Endothelial cell of umbilical vein (primary cell): ENCODE measurements at regions not wholly inside any gene's neighbourhood (a gene's known extent, or its start where the extent isn't known, plus 50 kb on each side); places are given as distances from the start of the nearest gene placed in this dataset.

Experiments used
- BruUV-seq: library from RNA; stranded (reverse); fragments of 400-500 nt; replicated peaks from 2 replicates; lab custom pipeline; 2021; lab: Mats Ljungman, UMichigan
- CTCF ChIA-PET: fragments of 300-600, 350-600 bp; sonication (Branson Sonifier 250); formaldehyde crosslinking; loops from one replicate; lab custom pipeline; 2021; ENCODE audit warnings: antibody characterized with exemption, inconsistent platforms; lab: Charles Lee
- POLR2A ChIA-PET: fragments of 300-600, 350-600 bp; sonication (Branson Sonifier 250); formaldehyde crosslinking; loops from one replicate; lab custom pipeline; 2021; ENCODE audit warnings: antibody characterized with exemption, inconsistent platforms; lab: Charles Lee
- DNase-seq: peaks from one replicate; pipeline ENCODE4 v3.0.0-alpha.2; 2011; ENCODE audit warnings: low read depth, low spot score
- FAIRE-seq: peaks from 2 replicates; lab custom pipeline; 2011; peaks lifted over from hg19 to GRCh38; lab: Jason Lieb, UNC
- H2AFZ ChIP-seq: 2 replicates; pipeline ENCODE4 v1.6.0; 2012; ENCODE audit warnings: low read depth, low read length, control low read depth, inconsistent platforms
- H3K27ac ChIP-seq: 2 replicates; pipeline ENCODE4 v1.5.1; 2011; ENCODE audit warnings: low read depth, mild to moderate bottlenecking, control low read depth, low read length, moderate library complexity; ENCODE audit not compliant: insufficient read depth
- H3K27me3 ChIP-seq, 2 experiments: 2 replicates each; pipeline versions ENCODE4 v1.6.0 to v1.6.1; 2011; ENCODE audit warnings: low read length in 2 of 2, mixed read lengths in 1 of 2; ENCODE audit not compliant: control insufficient read depth in 2 of 2, insufficient read depth in 2 of 2
- H3K36me3 ChIP-seq, 2 experiments: 2 replicates in 1 of 2; 3 replicates in 1 of 2; pipeline ENCODE4 v1.5.1; 2011; ENCODE audit warnings: low read length in 2 of 2, mild to moderate bottlenecking in 1 of 2, moderate library complexity in 1 of 2; ENCODE audit not compliant: control insufficient read depth in 2 of 2, insufficient read depth in 2 of 2; ENCODE audit errors: extremely low read depth in 1 of 2
- H3K4me1 ChIP-seq: 3 replicates; pipeline ENCODE4 v1.5.1; 2011; ENCODE audit warnings: mild to moderate bottlenecking, low read length; ENCODE audit not compliant: control insufficient read depth, insufficient read depth; ENCODE audit errors: extremely low read depth
- H3K4me2 ChIP-seq: 2 replicates; pipeline ENCODE4 v1.6.1; 2011; ENCODE audit warnings: low read length, control low read depth, mixed read lengths; ENCODE audit not compliant: insufficient read depth
- H3K4me3 ChIP-seq, 3 experiments: fragments of 200-600 bp in 1 of 3; sonication (generic), shearing (Covaris generic) in 1 of 3; replicated peaks in 1 of 3; 2 replicates each; pipeline ENCODE4 v1.5.1; 2011 to 2016; ENCODE audit warnings: control low read depth in 3 of 3, low read length in 3 of 3, mild to moderate bottlenecking in 2 of 3, inconsistent platforms in 1 of 3, low read depth in 1 of 3, moderate library complexity in 1 of 3; ENCODE audit not compliant: insufficient read depth in 1 of 3
- H3K79me2 ChIP-seq: 2 replicates; pipeline ENCODE4 v1.6.0; 2012; ENCODE audit warnings: low read length, inconsistent platforms; ENCODE audit not compliant: control insufficient read depth, insufficient read depth
- H3K9ac ChIP-seq: replicated peaks from 2 replicates; pipeline ENCODE3; 2011; ENCODE audit warnings: low read length, control low read depth; ENCODE audit not compliant: insufficient read depth; ENCODE audit errors: extremely low read depth
- H3K9me1 ChIP-seq: replicated peaks from 3 replicates; pipeline ENCODE4 v1.6.0; 2011; ENCODE audit warnings: mild to moderate bottlenecking, low read length; ENCODE audit not compliant: control insufficient read depth, insufficient read depth; ENCODE audit errors: extremely low read depth
- H3K9me3 ChIP-seq: replicated peaks from 2 replicates; pipeline ENCODE4 v1.5.1; 2012; ENCODE audit warnings: low read length, inconsistent platforms; ENCODE audit not compliant: control insufficient read depth, insufficient read depth
- H4K20me1 ChIP-seq: replicated peaks from 2 replicates; pipeline ENCODE3; 2011; ENCODE audit warnings: mild to moderate bottlenecking, low read length; ENCODE audit not compliant: control insufficient read depth, insufficient read depth; ENCODE audit errors: extremely low read depth
- CTCF ChIP-seq, 2 donors: IDR thresholded peaks; 1 replicate in 1 of 2; 2 replicates in 1 of 2; pipeline ENCODE4 v1.5.1; 2011; ENCODE audit warnings: low read length in 2 of 2, mild to moderate bottlenecking in 2 of 2, moderate library complexity in 2 of 2, control low read depth in 1 of 2, inconsistent platforms in 1 of 2, low read depth in 1 of 2; ENCODE audit not compliant: insufficient read depth in 1 of 2; ENCODE audit errors: extremely low read depth in 1 of 2
- EZH2 ChIP-seq: IDR thresholded peaks from 2 replicates; pipeline ENCODE4 v1.6.1; 2012; ENCODE audit warnings: borderline replicate concordance, low read depth, mild to moderate bottlenecking, moderate library complexity, low read length, inconsistent platforms; ENCODE audit not compliant: severe bottlenecking
- FOS ChIP-seq: IDR thresholded peaks from 2 replicates; pipeline ENCODE4 v1.6.1; 2011; ENCODE audit warnings: mild to moderate bottlenecking, low read length, moderate library complexity, borderline replicate concordance; ENCODE audit not compliant: insufficient read depth
- GATA2 ChIP-seq: IDR thresholded peaks from 2 replicates; pipeline ENCODE4 v1.7.0; 2011; ENCODE audit warnings: low read depth, mild to moderate bottlenecking, moderate library complexity, mixed read lengths, low read length; ENCODE audit not compliant: insufficient read length, insufficient read depth
- JUN ChIP-seq: IDR thresholded peaks from 2 replicates; pipeline ENCODE4 v1.6.1; 2011; ENCODE audit warnings: borderline replicate concordance, low read depth; ENCODE audit not compliant: insufficient read length, insufficient read depth
- MAX ChIP-seq: IDR thresholded peaks from 2 replicates; pipeline ENCODE4 v1.6.1; 2011; ENCODE audit not compliant: insufficient read depth, insufficient read length
- MYC ChIP-seq: IDR thresholded peaks from one replicate; pipeline ENCODE4 v1.6.1; 2011; ENCODE audit warnings: mild to moderate bottlenecking, low read depth, low read length
- POLR2A ChIP-seq: IDR thresholded peaks from 2 replicates; pipeline ENCODE4 v1.6.1; 2012; ENCODE audit warnings: low read depth, mild to moderate bottlenecking, control low read depth, low read length
- POLR2AphosphoS5 ChIP-seq: IDR thresholded peaks from 2 replicates; pipeline ENCODE4 v1.6.1; 2012; ENCODE audit warnings: low read depth, mild to moderate bottlenecking, control low read depth, low read length, moderate library complexity; ENCODE audit not compliant: insufficient read depth
- dilution Hi-C: fragments of 300-500 bp; cut with MboI; formaldehyde crosslinking; loops from one replicate; pipeline ENCODE4 v1.15.0; 2019; ENCODE audit warnings: low sequenced_read_pairs; ENCODE audit not compliant: extremely low pct_ligation_motif_present
- intact Hi-C: fragments of 100-400 bp; cut with micrococcal nuclease; formaldehyde crosslinking; loops from one replicate; pipeline ENCODE4 v1.10.0; 2022

- DNase-seq = no peak
- no peaks in the 10 kb centered on the region for H4K20me1 ChIP-seq
- TF ChIP-seq EZH2 (peak; percentile 60), MYC (no peak)
- no peaks in the 10 kb centered on the region for H3K4me1 ChIP-seq
- no peaks in the 10 kb centered on the region for H3K36me3 ChIP-seq
- no TSS peak for BruUV-seq
- no peak overlapping the region for H3K27ac ChIP-seq
- intact Hi-C loops = no loop called here
- H3K4me2 ChIP-seq = no peak overlapping the region
- H3K9ac ChIP-seq = no peak overlapping the region
- no peak overlapping the region for H2AFZ ChIP-seq
- no peaks in the 10 kb centered on the region for H3K9me1 ChIP-seq
- dilution Hi-C loops = no loop called here
- no peak overlapping the region for H3K4me3 ChIP-seq
- no peaks in the 10 kb centered on the region for H3K79me2 ChIP-seq
- no peak for FAIRE-seq
- H3K9me3 ChIP-seq = no peaks in the 10 kb centered on the region
- H3K27me3 ChIP-seq = peaks cover 41 to 56% of the 10 kb centered on the region in 2 experiments
- ChIA-PET CTCF (no interaction called here), POLR2A (no interaction called here)
Observed at GRCh38 chr17:36728030-36728991, 126.9 kb downstream of the MRM1 start.

- no peaks in the 10 kb centered on the region for H3K36me3 ChIP-seq
- no peaks in the 10 kb centered on the region for H3K4me1 ChIP-seq
- ChIA-PET POLR2A (no interaction called here), CTCF (no interaction called here)
- TF ChIP-seq POLR2AphosphoS5 (no peak), FOS (no peak), MAX (no peak), JUN (no peak), MYC (no peak), EZH2 (no peak), GATA2 (no peak), CTCF (IDR thresholded peaks at IDR 0.05; ENCODE audit: extremely low read depth in 1 of 2, insufficient read depth in 1 of 2, low read depth in 1 of 2, low read length in 2 of 2) (no peak), POLR2A (no peak)
- H2AFZ ChIP-seq = no peak overlapping the region
- dilution Hi-C loops = no loop called here
- no peak overlapping the region for H3K27ac ChIP-seq
- no peak overlapping the region for H3K9ac ChIP-seq
- DNase-seq = no peak
- peaks cover 40 to 45% of the 10 kb centered on the region in 2 experiments for H3K27me3 ChIP-seq
- H3K4me3 ChIP-seq = no peak overlapping the region
- FAIRE-seq = no peak
- no peaks in the 10 kb centered on the region for H4K20me1 ChIP-seq
- no TSS peak for BruUV-seq
- no peak overlapping the region for H3K4me2 ChIP-seq
- H3K9me1 ChIP-seq = no peaks in the 10 kb centered on the region
- H3K79me2 ChIP-seq = no peaks in the 10 kb centered on the region
- no peaks in the 10 kb centered on the region for H3K9me3 ChIP-seq
- intact Hi-C loops = no loop called here
Observed at GRCh38 chr17:36730095-36730808, 128.9 kb downstream of the MRM1 start.
